GM10266 (cell line): ENCODE measurements at regions not wholly inside any gene's neighbourhood (a gene's known extent, or its start where the extent isn't known, plus 50 kb on each side); places are given as distances from the start of the nearest gene placed in this dataset.

ENCODE experiments used
- DNase-seq: peaks from one replicate; pipeline ENCODE4 v3.0.0; 2012; ENCODE audit errors: extremely low spot score
- CTCF ChIP-seq: IDR thresholded peaks from 2 replicates; pipeline ENCODE4 v1.5.1; 2012; ENCODE audit warnings: mild to moderate bottlenecking, low read depth; ENCODE audit not compliant: control insufficient read depth, insufficient read depth; ENCODE audit errors: missing control alignments

GRCh38 chr1:82420584-82420983 is 619.9 kb downstream of the ADGRL2 start:
- DNase-seq = no peak
- no peak for TF ChIP-seq CTCF

- TF ChIP-seq CTCF = no peak
- DNase-seq = no peak
Measured at GRCh38 chr1:82411605-82412004, 610.9 kb downstream of the ADGRL2 start.

- no peak for TF ChIP-seq CTCF
Measured at GRCh38 chr1:82405333-82405732, 604.6 kb downstream of the ADGRL2 start.

GRCh38 chr1:82401116-82401515 is 600.4 kb downstream of the ADGRL2 start:
- no peak for DNase-seq
- TF ChIP-seq CTCF = no peak

More at GRCh38 chr1:82405333-82405732, 604.6 kb downstream of the ADGRL2 start:
- no peak for DNase-seq

- DNase-seq = no peak
- no peak for TF ChIP-seq CTCF
Measured at GRCh38 chr1:82400521-82400920, 599.8 kb downstream of the ADGRL2 start.

GRCh38 chr1:82399093-82399492 is 598.4 kb downstream of the ADGRL2 start:
- DNase-seq = no peak
- no peak for TF ChIP-seq CTCF

GRCh38 chr1:82398357-82398756 is 597.6 kb downstream of the ADGRL2 start:
- DNase-seq = no peak
- no peak for TF ChIP-seq CTCF
